Peyer's patch (tissue), 4 donors: ENCODE measurements at regions not wholly inside any gene's neighbourhood (a gene's known extent, or its start where the extent isn't known, plus 50 kb on each side); places are given as distances from the start of the nearest gene placed in this dataset.

ENCODE experiments used
- CTCF ChIP-seq, 6 experiments: fragments of 450-650 bp in 4 of 6; fragments of 200-600 bp in 2 of 6; sonication (generic) in 1 of 6; IDR thresholded peaks; one replicate each; pipeline ENCODE4 v1.5.1; 2017 to 2019; ENCODE audit warnings: antibody characterized with exemption in 6 of 6, mild to moderate bottlenecking in 3 of 6, moderate library complexity in 1 of 6
- POLR2A ChIP-seq, 2 donors: fragments of 450-650 bp; IDR thresholded peaks; one replicate each; pipeline ENCODE4 v1.5.1; 2017; ENCODE audit warnings: antibody characterized with exemption in 2 of 2, mild to moderate bottlenecking in 2 of 2, moderate library complexity in 2 of 2

DNA sequence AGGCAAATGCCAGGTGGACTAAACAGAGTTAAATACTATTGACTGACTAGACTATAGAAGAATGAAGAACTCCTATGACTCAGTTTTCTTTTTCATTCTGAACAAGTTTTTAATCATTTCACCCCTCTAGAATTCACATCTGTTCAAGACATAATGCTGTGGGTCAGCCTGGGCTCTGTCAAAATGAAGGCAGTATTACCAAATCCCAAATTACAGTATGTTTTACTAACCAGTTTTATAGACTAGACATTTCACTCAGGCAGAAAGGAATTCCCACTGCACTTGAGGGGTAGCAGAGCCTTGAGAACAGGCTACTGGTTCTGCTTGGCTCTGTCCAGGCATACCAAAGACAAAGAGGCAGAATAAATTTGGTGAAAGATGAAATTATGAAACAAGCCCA, 511.7 kb downstream of the EPHA4 start:
- TF ChIP-seq POLR2A (IDR thresholded peaks at IDR 0.05) = no peak
- TF ChIP-seq CTCF (IDR thresholded peaks at IDR 0.05) = no peak
